IPS-18c (cell line): ENCODE measurements at regions not wholly inside any gene's neighbourhood (a gene's known extent, or its start where the extent isn't known, plus 50 kb on each side); places are given as distances from the start of the nearest gene placed in this dataset.

ENCODE experiments used
- H3K4me3 ChIP-seq: 2 replicates; pipeline ENCODE4 v1.7.0; 2013; ENCODE audit warnings: low read depth, mild to moderate bottlenecking, low read length, moderate library complexity; ENCODE audit not compliant: insufficient read depth
- H3K9me3 ChIP-seq: one replicate; pipeline ENCODE4 v1.6.1; 2013; ENCODE audit warnings: mild to moderate bottlenecking, low read length, moderate library complexity; ENCODE audit not compliant: control insufficient read depth, insufficient read depth

- H3K9me3 ChIP-seq: no peaks in the 10 kb centered on the region
- H3K4me3 ChIP-seq: no peak overlapping the region
Observed at GRCh38 chr16:73321853-73322252, 273.9 kb upstream of the ZFHX3 start.

GRCh38 chr16:73319737-73320136 is 271.8 kb upstream of the ZFHX3 start:
- no peaks in the 10 kb centered on the region for H3K9me3 ChIP-seq
- no peak overlapping the region for H3K4me3 ChIP-seq

GRCh38 chr16:73319261-73319660 is 271.3 kb upstream of the ZFHX3 start:
- Histone ChIP-seq H3K4me3 (no peak overlapping the region), H3K9me3 (no peaks in the 10 kb centered on the region)

GRCh38 chr16:73317321-73317857 is 269.5 kb upstream of the ZFHX3 start:
- H3K4me3 ChIP-seq: no peak overlapping the region
- peaks cover 2% of the 10 kb centered on the region for H3K9me3 ChIP-seq

GRCh38 chr16:73315645-73316044 is 267.7 kb upstream of the ZFHX3 start:
- Histone ChIP-seq H3K9me3 (peaks cover 2% of the 10 kb centered on the region), H3K4me3 (no peak overlapping the region)

GRCh38 chr16:73313950-73314349 is 266.0 kb upstream of the ZFHX3 start:
- no peak overlapping the region for H3K4me3 ChIP-seq
- H3K9me3 ChIP-seq: peaks cover 2% of the 10 kb centered on the region

- H3K9me3 ChIP-seq: peaks cover 2% of the 10 kb centered on the region
- H3K4me3 ChIP-seq: no peak overlapping the region
Observed at GRCh38 chr16:73311857-73312723, 264.2 kb upstream of the ZFHX3 start.

- Histone ChIP-seq H3K9me3 (no peaks in the 10 kb centered on the region), H3K4me3 (no peak overlapping the region)
Observed at GRCh38 chr16:73308771-73309170, 260.8 kb upstream of the ZFHX3 start.

GRCh38 chr16:73306901-73307413 is 259.0 kb upstream of the ZFHX3 start:
- Histone ChIP-seq H3K4me3 (no peak overlapping the region), H3K9me3 (no peaks in the 10 kb centered on the region)

- H3K9me3 ChIP-seq: no peaks in the 10 kb centered on the region
- H3K4me3 ChIP-seq: no peak overlapping the region
Observed at GRCh38 chr16:73304008-73304774, 256.3 kb upstream of the ZFHX3 start.

- Histone ChIP-seq H3K9me3 (no peaks in the 10 kb centered on the region), H3K4me3 (no peak overlapping the region)
Observed at GRCh38 chr16:73302942-73303341, 255.0 kb upstream of the ZFHX3 start.

- Histone ChIP-seq H3K4me3 (no peak overlapping the region), H3K9me3 (no peaks in the 10 kb centered on the region)
Observed at GRCh38 chr16:73301984-73302383, 254.1 kb upstream of the ZFHX3 start.

- Histone ChIP-seq H3K4me3 (no peak overlapping the region), H3K9me3 (no peaks in the 10 kb centered on the region)
Observed at GRCh38 chr16:73299346-73299745, 251.4 kb upstream of the ZFHX3 start.

- Histone ChIP-seq H3K9me3 (no peaks in the 10 kb centered on the region), H3K4me3 (no peak overlapping the region)
Observed at GRCh38 chr16:73298562-73298961, 250.6 kb upstream of the ZFHX3 start.

GRCh38 chr16:73290258-73290657 is 242.3 kb upstream of the ZFHX3 start:
- no peaks in the 10 kb centered on the region for H3K9me3 ChIP-seq
- no peak overlapping the region for H3K4me3 ChIP-seq

- no peak overlapping the region for H3K4me3 ChIP-seq
Observed at GRCh38 chr16:73289232-73289631, 241.3 kb upstream of the ZFHX3 start.

GRCh38 chr16:73288520-73288919 is 240.6 kb upstream of the ZFHX3 start:
- Histone ChIP-seq H3K9me3 (no peaks in the 10 kb centered on the region), H3K4me3 (no peak overlapping the region)

More at GRCh38 chr16:73289232-73289631, 241.3 kb upstream of the ZFHX3 start:
- no peaks in the 10 kb centered on the region for H3K9me3 ChIP-seq
